Neural progenitor cell (in vitro differentiated cells): ENCODE measurements at regions not wholly inside any gene's neighbourhood (a gene's known extent, or its start where the extent isn't known, plus 50 kb on each side); places are given as distances from the start of the nearest gene placed in this dataset.

Experiments used
- CTCF ChIP-seq: fragments of 200-600 bp; sonication (generic); IDR thresholded peaks from 2 replicates; pipeline ENCODE4 v1.5.1; 2017; ENCODE audit warnings: antibody characterized with exemption, mild to moderate bottlenecking
- EZH2 ChIP-seq: fragments of 200-600 bp; sonication (generic); IDR thresholded peaks from 2 replicates; pipeline ENCODE4 v1.6.1; 2017; ENCODE audit warnings: antibody characterized with exemption, mild to moderate bottlenecking, moderate library complexity

GRCh38 chr16:79808731-79809130 is 208.2 kb upstream of the MAF start:
- no peak for TF ChIP-seq CTCF
- TF ChIP-seq EZH2, result no peak
